Karpas-422 (cell line): ENCODE measurements at regions not wholly inside any gene's neighbourhood (a gene's known extent, or its start where the extent isn't known, plus 50 kb on each side); places are given as distances from the start of the nearest gene placed in this dataset.
"Not testable (repeated sequence)": the region's sequence is repeated elsewhere in the genome, so short reads cannot be mapped to it uniquely, and the experiment has no call there.

Experiments used
- DNase-seq: peaks from one replicate; pipeline ENCODE4 v3.0.0-alpha.2; 2015
- H2AFZ ChIP-seq: fragments of 200-600 bp; sonication (generic); 2 replicates; pipeline ENCODE4 v1.6.1; 2014; ENCODE audit warnings: antibody characterized with exemption, low read length, mixed read lengths
- H3K27ac ChIP-seq: fragments of 200-600 bp; sonication (generic); 2 replicates; pipeline ENCODE4 v1.5.1; 2014; ENCODE audit warnings: mild to moderate bottlenecking, low read length, moderate library complexity
- H3K27me3 ChIP-seq: fragments of 200-600 bp; sonication (generic); 2 replicates; pipeline ENCODE4 v1.6.1; 2014; ENCODE audit warnings: low read length, mixed read lengths
- H3K36me3 ChIP-seq: fragments of 200-600 bp; sonication (generic); 2 replicates; pipeline ENCODE4 v1.6.1; 2014; ENCODE audit warnings: low read length, mixed read lengths; ENCODE audit not compliant: insufficient read depth
- H3K4me1 ChIP-seq: fragments of 200-600 bp; sonication (generic); 2 replicates; pipeline ENCODE4 v1.6.1; 2014; ENCODE audit warnings: mild to moderate bottlenecking, low read length, mixed read lengths
- H3K4me2 ChIP-seq: fragments of 200-600 bp; sonication (generic); 2 replicates; pipeline ENCODE4 v1.6.1; 2014; ENCODE audit warnings: low read length, low read depth, mild to moderate bottlenecking; ENCODE audit not compliant: poor library complexity, severe bottlenecking
- H3K4me3 ChIP-seq: fragments of 200-600 bp; sonication (generic); 2 replicates; pipeline ENCODE4 v1.5.1; 2014; ENCODE audit warnings: mild to moderate bottlenecking, antibody characterized with exemption, low read length, mixed read lengths
- H3K79me2 ChIP-seq: fragments of 200-600 bp; sonication (generic); 2 replicates; pipeline ENCODE4 v1.6.1; 2014; ENCODE audit warnings: mild to moderate bottlenecking, low read length, mixed read lengths
- H3K9ac ChIP-seq: fragments of 200-600 bp; sonication (generic); 2 replicates; pipeline ENCODE4 v1.6.0; 2014; ENCODE audit warnings: low read length
- H3K9me2 ChIP-seq: fragments of 200-600 bp; sonication (generic), shearing (Covaris generic); replicated peaks from 2 replicates; pipeline ENCODE4 v1.6.0; 2014; ENCODE audit warnings: mild to moderate bottlenecking, low read length, moderate library complexity; ENCODE audit not compliant: insufficient read depth
- H3K9me3 ChIP-seq: fragments of 300-700, 200-600 bp; sonication (generic); 2 replicates; pipeline ENCODE4 v1.6.1; 2014; ENCODE audit warnings: low read length, mixed read lengths
- H4K20me1 ChIP-seq: fragments of 200-600 bp; sonication (generic); 2 replicates; pipeline ENCODE4 v1.6.1; 2014; ENCODE audit warnings: mild to moderate bottlenecking, antibody characterized with exemption, low read length, low read depth; ENCODE audit not compliant: insufficient read depth

GRCh38 chr2:36170805-36171204, 184.8 kb upstream of the CRIM1 start:
- Histone ChIP-seq H3K79me2 (no peaks in the 10 kb centered on the region), H4K20me1 (no peaks in the 10 kb centered on the region), H3K36me3 (no peaks in the 10 kb centered on the region), H3K4me1 (no peaks in the 10 kb centered on the region), H3K9me2 (no peaks in the 10 kb centered on the region), H3K27ac (no peak overlapping the region), H3K9me3 (no peaks in the 10 kb centered on the region), H3K27me3 (no peaks in the 10 kb centered on the region), H3K4me2 (no peak overlapping the region), H3K4me3 (no peak overlapping the region), H3K9ac (no peak overlapping the region), H2AFZ (no peak overlapping the region)
- no peak for DNase-seq

GRCh38 chr2:36169843-36170242, 185.7 kb upstream of the CRIM1 start:
- Histone ChIP-seq H3K4me2 (no peak overlapping the region), H3K9me3 (no peaks in the 10 kb centered on the region), H3K9ac (no peak overlapping the region), H2AFZ (no peak overlapping the region), H3K9me2 (no peaks in the 10 kb centered on the region), H3K4me1 (no peaks in the 10 kb centered on the region), H3K4me3 (no peak overlapping the region), H3K36me3 (no peaks in the 10 kb centered on the region), H4K20me1 (no peaks in the 10 kb centered on the region), H3K27ac (no peak overlapping the region), H3K27me3 (no peaks in the 10 kb centered on the region), H3K79me2 (no peaks in the 10 kb centered on the region)
- no peak for DNase-seq

DNA sequence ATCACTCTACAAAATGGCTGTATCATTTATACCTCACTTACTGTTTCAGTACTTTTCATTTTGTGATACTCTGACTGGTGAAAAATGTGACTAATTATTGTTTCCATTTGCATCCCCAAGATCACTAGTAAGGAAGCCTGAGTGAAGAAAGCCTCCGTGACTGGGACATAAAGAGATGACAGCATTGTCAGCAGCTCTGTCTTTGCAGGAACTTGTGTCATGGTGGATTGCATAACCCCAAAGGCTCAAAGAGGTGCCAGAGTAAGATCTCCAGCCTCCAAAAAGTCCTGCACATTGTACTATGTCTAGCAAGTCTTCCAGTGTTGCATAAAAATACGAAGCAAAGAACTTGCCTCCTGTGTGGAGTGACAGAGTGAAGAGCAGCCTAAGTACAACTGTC, 187.5 kb upstream of the CRIM1 start:
- H3K27me3 ChIP-seq = no peaks in the 10 kb centered on the region
- no peaks in the 10 kb centered on the region for H3K36me3 ChIP-seq
- H3K9me3 ChIP-seq = no peaks in the 10 kb centered on the region
- no peaks in the 10 kb centered on the region for H3K9me2 ChIP-seq
- no peaks in the 10 kb centered on the region for H3K4me1 ChIP-seq
- H4K20me1 ChIP-seq = no peaks in the 10 kb centered on the region
- DNase-seq = no peak
- no peak overlapping the region for H3K9ac ChIP-seq
- H3K4me3 ChIP-seq = no peak overlapping the region
- H3K27ac ChIP-seq = no peak overlapping the region
- no peaks in the 10 kb centered on the region for H3K79me2 ChIP-seq
- no peak overlapping the region for H2AFZ ChIP-seq
- H3K4me2 ChIP-seq = no peak overlapping the region

DNA sequence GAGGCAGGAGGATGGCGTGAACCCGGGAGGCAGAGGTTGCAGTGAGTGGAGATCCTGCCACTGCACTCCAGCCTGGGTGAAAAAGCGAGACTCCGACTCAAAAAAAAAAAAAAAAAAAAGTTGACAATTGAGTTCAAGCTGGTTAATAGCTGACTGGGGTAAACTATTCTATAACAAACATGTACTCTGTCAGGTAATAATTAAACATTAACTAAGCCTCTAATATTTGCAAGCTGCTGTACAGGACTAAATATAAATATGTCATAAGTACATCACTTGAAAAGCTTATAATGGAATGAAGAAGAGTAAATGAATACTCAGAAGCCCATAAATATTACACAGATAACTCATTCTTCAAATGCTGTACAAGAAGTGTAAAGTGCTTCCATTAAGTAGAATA, 190.4 kb upstream of the CRIM1 start:
- H3K4me2 ChIP-seq = no peak overlapping the region
- no peaks in the 10 kb centered on the region for H3K9me2 ChIP-seq
- no peaks in the 10 kb centered on the region for H4K20me1 ChIP-seq
- H3K36me3 ChIP-seq = no peaks in the 10 kb centered on the region
- no peaks in the 10 kb centered on the region for H3K27me3 ChIP-seq
- no peak overlapping the region for H3K9ac ChIP-seq
- H3K79me2 ChIP-seq = no peaks in the 10 kb centered on the region
- no peak overlapping the region for H2AFZ ChIP-seq
- H3K27ac ChIP-seq = no peak overlapping the region
- H3K9me3 ChIP-seq = no peaks in the 10 kb centered on the region
- no peaks in the 10 kb centered on the region for H3K4me1 ChIP-seq
- no peak for DNase-seq
- H3K4me3 ChIP-seq = no peak overlapping the region

- DNase-seq = no peak
- no peaks in the 10 kb centered on the region for H3K9me3 ChIP-seq
- H3K9ac ChIP-seq = no peak overlapping the region
- no peaks in the 10 kb centered on the region for H4K20me1 ChIP-seq
- no peaks in the 10 kb centered on the region for H3K36me3 ChIP-seq
- H3K4me2 ChIP-seq = no peak overlapping the region
- no peak overlapping the region for H2AFZ ChIP-seq
- no peaks in the 10 kb centered on the region for H3K27me3 ChIP-seq
- H3K4me3 ChIP-seq = no peak overlapping the region
- no peaks in the 10 kb centered on the region for H3K9me2 ChIP-seq
- no peaks in the 10 kb centered on the region for H3K79me2 ChIP-seq
- H3K27ac ChIP-seq = no peak overlapping the region
- no peaks in the 10 kb centered on the region for H3K4me1 ChIP-seq
Measured at GRCh38 chr2:36163520-36164254, 191.9 kb upstream of the CRIM1 start.

- not testable (repeated sequence) for H3K27ac ChIP-seq, H2AFZ ChIP-seq, H3K4me2 ChIP-seq, H3K9me3 ChIP-seq, H3K9me2 ChIP-seq, DNase-seq, H3K79me2 ChIP-seq, H3K4me3 ChIP-seq, H4K20me1 ChIP-seq, H3K36me3 ChIP-seq, H3K27me3 ChIP-seq, H3K4me1 ChIP-seq, H3K9ac ChIP-seq
Measured at GRCh38 chr2:36157093-36157492, 198.5 kb upstream of the CRIM1 start.

GRCh38 chr2:36147670-36148390, 207.7 kb upstream of the CRIM1 start:
- Histone ChIP-seq H3K79me2 (no peaks in the 10 kb centered on the region), H3K27me3 (no peaks in the 10 kb centered on the region), H4K20me1 (no peaks in the 10 kb centered on the region), H3K4me1 (no peaks in the 10 kb centered on the region), H3K9me2 (no peaks in the 10 kb centered on the region), H3K9ac (no peak overlapping the region), H3K9me3 (no peaks in the 10 kb centered on the region), H3K4me2 (no peak overlapping the region), H3K4me3 (no peak overlapping the region), H3K27ac (no peak overlapping the region), H2AFZ (no peak overlapping the region), H3K36me3 (no peaks in the 10 kb centered on the region)
- DNase-seq = no peak

- Histone ChIP-seq H3K4me3 (no peak overlapping the region), H3K36me3 (no peaks in the 10 kb centered on the region), H3K4me1 (no peaks in the 10 kb centered on the region), H3K9me3 (no peaks in the 10 kb centered on the region), H3K9ac (no peak overlapping the region), H2AFZ (no peak overlapping the region), H4K20me1 (no peaks in the 10 kb centered on the region), H3K27me3 (no peaks in the 10 kb centered on the region), H3K79me2 (no peaks in the 10 kb centered on the region), H3K9me2 (no peaks in the 10 kb centered on the region), H3K27ac (no peak overlapping the region), H3K4me2 (no peak overlapping the region)
- no peak for DNase-seq
Measured at GRCh38 chr2:36146765-36147164, 208.8 kb upstream of the CRIM1 start.
